ENCODE measurements at regions not wholly inside any gene's neighbourhood (a gene's known extent, or its start where the extent isn't known, plus 50 kb on each side); places are given as distances from the start of the nearest gene placed in this dataset.
"Not testable (repeated sequence)": the region's sequence is repeated elsewhere in the genome, so short reads cannot be mapped to it uniquely, and the experiment has no call there.

GRCh38 chr11:106277484-106277883 lies 200.0 kb downstream of the AASDHPPT start:
- no peak for DNase-seq (ENCODE audit: low read depth, low spot score)

GRCh38 chr11:106278391-106278790 lies 200.9 kb downstream of the AASDHPPT start:
- DNase-seq (ENCODE audit: low read depth, low spot score), result no peak

- no peak for DNase-seq (ENCODE audit: low read depth, low spot score)
These were observed 202.6 kb downstream of the AASDHPPT start for GRCh38 chr11:106280036-106280435.

- no peak for DNase-seq (ENCODE audit: low read depth, low spot score)
These were observed 204.2 kb downstream of the AASDHPPT start for GRCh38 chr11:106281455-106282173.

- DNase-seq (ENCODE audit: low read depth, low spot score), result no peak
These were observed 209.5 kb downstream of the AASDHPPT start for GRCh38 chr11:106286881-106287504.

GRCh38 chr11:106288057-106288456 lies 210.6 kb downstream of the AASDHPPT start:
- DNase-seq (ENCODE audit: low read depth, low spot score), result no peak

- no peak for DNase-seq (ENCODE audit: low read depth, low spot score)
These were observed 211.4 kb downstream of the AASDHPPT start for GRCh38 chr11:106288822-106289387.

GRCh38 chr11:106292526-106292925 lies 215.1 kb downstream of the AASDHPPT start:
- no peak for DNase-seq (ENCODE audit: low read depth, low spot score)

GRCh38 chr11:106295974-106296373 lies 218.5 kb downstream of the AASDHPPT start:
- DNase-seq (ENCODE audit: low read depth, low spot score), result no peak

GRCh38 chr11:106302416-106302815 lies 225.0 kb downstream of the AASDHPPT start:
- DNase-seq (ENCODE audit: low read depth, low spot score), result no peak

- DNase-seq (ENCODE audit: low read depth, low spot score), result no peak
These were observed 226.8 kb downstream of the AASDHPPT start for GRCh38 chr11:106304274-106304673.

GRCh38 chr11:106305458-106305857 lies 228.0 kb downstream of the AASDHPPT start:
- DNase-seq (ENCODE audit: low read depth, low spot score), result no peak

- no peak for DNase-seq (ENCODE audit: low read depth, low spot score)
These were observed 229.5 kb downstream of the AASDHPPT start for GRCh38 chr11:106306942-106307341.

GRCh38 chr11:106309070-106309684 lies 231.7 kb downstream of the AASDHPPT start:
- DNase-seq (ENCODE audit: low read depth, low spot score), result no peak

GRCh38 chr11:106311531-106312230 lies 234.2 kb downstream of the AASDHPPT start:
- DNase-seq (ENCODE audit: low read depth, low spot score), result no peak

- not testable (repeated sequence) for DNase-seq (ENCODE audit: low read depth, low spot score)
These were observed 239.8 kb downstream of the AASDHPPT start for GRCh38 chr11:106317208-106317773.

GRCh38 chr11:106321601-106322000 lies 244.1 kb downstream of the AASDHPPT start:
- no peak for DNase-seq (ENCODE audit: low read depth, low spot score)

- no peak for DNase-seq (ENCODE audit: low read depth, low spot score)
These were observed 244.6 kb downstream of the AASDHPPT start for GRCh38 chr11:106322106-106322505.

- DNase-seq (ENCODE audit: low read depth, low spot score), result no peak
These were observed 248.6 kb downstream of the AASDHPPT start for GRCh38 chr11:106326087-106326486.

- peak; percentile 63 for DNase-seq (ENCODE audit: low read depth, low spot score)
These were observed 249.7 kb downstream of the AASDHPPT start for GRCh38 chr11:106327134-106327533.

GRCh38 chr11:106327637-106328036 lies 250.2 kb downstream of the AASDHPPT start:
- DNase-seq (ENCODE audit: low read depth, low spot score), result no peak
